PC-3 (cell line): ENCODE measurements at regions not wholly inside any gene's neighbourhood (a gene's known extent, or its start where the extent isn't known, plus 50 kb on each side); places are given as distances from the start of the nearest gene placed in this dataset.

Experiments
- ATAC-seq: fragments of 200-7000 bp; cut with Tn5 transposase; 2 replicates; pipeline ENCODE4 v1.9.1; 2020; ENCODE audit warnings: mild to moderate bottlenecking, moderate library complexity
- BruUV-seq: library from RNA; stranded (reverse); fragments of 400-500 nt; replicated peaks from 2 replicates; lab custom pipeline; 2021; lab: Mats Ljungman, UMichigan
- CTCF ChIA-PET: fragments of 300-600 bp; sonication (Branson Sonifier 250); formaldehyde crosslinking; loops from one replicate; lab custom pipeline; 2022; ENCODE audit warnings: antibody characterized with exemption; lab: Charles Lee
- POLR2A ChIA-PET: fragments of 300-600 bp; sonication (Branson Sonifier 250); formaldehyde crosslinking; loops from one replicate; lab custom pipeline; 2022; ENCODE audit warnings: antibody characterized with exemption; ENCODE audit not compliant: unreplicated experiment; lab: Charles Lee
- DNase-seq: peaks from one replicate; pipeline ENCODE4 v3.0.0-alpha.2; 2015
- H2AFZ ChIP-seq: fragments of 300-600 bp; sonication (generic); 2 replicates; pipeline ENCODE4 v1.6.0; 2016; ENCODE audit warnings: antibody characterized with exemption, low read length
- H3F3A ChIP-seq: fragments of 300-600 bp; sonication (generic); one replicate; pipeline ENCODE4 v1.6.0; 2017; ENCODE audit warnings: antibody characterized with exemption, low read length, control low read depth, mild to moderate bottlenecking; ENCODE audit not compliant: unreplicated experiment
- H3K27ac ChIP-seq: fragments of 300-600 bp; sonication (generic); 2 replicates; pipeline ENCODE4 v1.5.1; 2016; ENCODE audit warnings: mild to moderate bottlenecking, low read length
- H3K27me3 ChIP-seq: fragments of 300-600 bp; sonication (generic); 2 replicates; pipeline ENCODE4 v1.6.1; 2016; ENCODE audit warnings: low read length, mixed read lengths
- H3K36me3 ChIP-seq: fragments of 300-600 bp; sonication (generic); 2 replicates; pipeline ENCODE4 v1.6.1; 2016; ENCODE audit warnings: low read depth, mixed run types, low read length, mixed read lengths
- H3K4me1 ChIP-seq: fragments of 300-600 bp; sonication (generic); 2 replicates; pipeline ENCODE4 v1.5.1; 2016; ENCODE audit warnings: low read length; ENCODE audit not compliant: insufficient read depth
- H3K4me2 ChIP-seq: fragments of 300-600 bp; sonication (generic); 2 replicates; pipeline ENCODE4 v1.6.0; 2016; ENCODE audit warnings: low read length
- H3K4me3 ChIP-seq: fragments of 300-600 bp; sonication (generic); 2 replicates; pipeline ENCODE4 v1.5.1; 2016; ENCODE audit warnings: mild to moderate bottlenecking, low read length, mixed read lengths
- H3K79me2 ChIP-seq: fragments of 300-600 bp; sonication (generic); 2 replicates; pipeline ENCODE4 v1.6.1; 2017; ENCODE audit warnings: low read length, mixed read lengths
- H3K9ac ChIP-seq: fragments of 300-600 bp; sonication (generic); 2 replicates; pipeline ENCODE4 v1.6.0; 2016; ENCODE audit warnings: mild to moderate bottlenecking, low read length
- H3K9me2 ChIP-seq: fragments of 300-600 bp; sonication (generic); replicated peaks from 2 replicates; pipeline ENCODE4 v1.6.1; 2016; ENCODE audit warnings: mixed run types, low read length, mixed read lengths
- H3K9me3 ChIP-seq: fragments of 300-600 bp; sonication (generic); 2 replicates; pipeline ENCODE4 v1.6.1; 2016; ENCODE audit warnings: low read length, mixed read lengths
- H4K20me1 ChIP-seq: fragments of 300-600 bp; sonication (generic); 2 replicates; pipeline ENCODE4 v1.6.1; 2016; ENCODE audit warnings: low read length, mixed read lengths
- EZH2 ChIP-seq: fragments of 300-600 bp; sonication (generic); IDR thresholded peaks from one replicate; pipeline ENCODE4 v1.6.1; 2017; ENCODE audit warnings: antibody characterized with exemption, mild to moderate bottlenecking, low read length; ENCODE audit not compliant: unreplicated experiment
- EZH2phosphoT487 ChIP-seq: fragments of 300-600 bp; sonication (generic); IDR thresholded peaks from 2 replicates; pipeline ENCODE4 v1.6.1; 2018; ENCODE audit warnings: mild to moderate bottlenecking, antibody characterized with exemption, low read length, borderline replicate concordance
- intact Hi-C: fragments of 100-400 bp; cut with micrococcal nuclease; formaldehyde crosslinking; loops from 2 replicates; pipeline ENCODE4 v1.9.0; 2023
- TF ChIP-seq, protein P1 (sequence below): fragments of 300-600 bp; sonication (generic); conservative IDR thresholded peaks from 2 replicates; pipeline ENCODE4 v1.5.1; 2017; ENCODE audit warnings: antibody characterized with exemption, low read depth, mild to moderate bottlenecking, low read length

DNA sequence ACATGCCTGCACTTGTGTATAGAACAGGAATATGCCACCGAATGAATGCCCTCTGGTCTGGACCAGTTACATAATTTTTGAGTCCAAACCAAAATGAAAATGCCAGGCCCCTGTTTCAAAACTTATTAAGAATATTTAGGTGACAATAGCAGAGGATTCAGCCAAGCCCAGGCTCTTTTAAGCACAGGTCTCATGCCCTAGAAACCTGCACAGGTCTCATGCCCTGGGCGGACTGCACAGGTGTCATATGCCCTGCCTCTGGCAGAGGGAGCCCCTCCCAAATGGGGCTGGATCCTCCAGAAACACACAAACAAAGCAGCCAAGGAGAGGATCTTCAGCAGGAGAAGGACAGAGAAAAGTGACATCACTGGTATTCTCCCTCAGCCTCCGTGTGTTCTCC lies 605.4 kb upstream of the NRP1 start:
- H3K4me3 ChIP-seq: no peak overlapping the region
- H2AFZ ChIP-seq: no peak overlapping the region
- CTCF ChIA-PET: no interaction called here
- intact Hi-C loops: loop anchor here (10.0 kb wide), 1 partner anchor 605 kb away; the partner anchor contains the start of gene NRP1
- H3F3A ChIP-seq: no peaks in the 10 kb centered on the region
- H3K9me2 ChIP-seq: 0 out of 2 replicates have a peak, but pooled peaks cover 6% of the 10 kb centered on the region
- no peak overlapping the region for H3K9ac ChIP-seq
- ATAC-seq (no peak), DNase-seq (peak; percentile 39)
- H3K4me2 ChIP-seq: no peak overlapping the region
- no peaks in the 10 kb centered on the region for H3K36me3 ChIP-seq
- TF ChIP-seq EZH2phosphoT487: no peak
- TF ChIP-seq, protein P1, sequence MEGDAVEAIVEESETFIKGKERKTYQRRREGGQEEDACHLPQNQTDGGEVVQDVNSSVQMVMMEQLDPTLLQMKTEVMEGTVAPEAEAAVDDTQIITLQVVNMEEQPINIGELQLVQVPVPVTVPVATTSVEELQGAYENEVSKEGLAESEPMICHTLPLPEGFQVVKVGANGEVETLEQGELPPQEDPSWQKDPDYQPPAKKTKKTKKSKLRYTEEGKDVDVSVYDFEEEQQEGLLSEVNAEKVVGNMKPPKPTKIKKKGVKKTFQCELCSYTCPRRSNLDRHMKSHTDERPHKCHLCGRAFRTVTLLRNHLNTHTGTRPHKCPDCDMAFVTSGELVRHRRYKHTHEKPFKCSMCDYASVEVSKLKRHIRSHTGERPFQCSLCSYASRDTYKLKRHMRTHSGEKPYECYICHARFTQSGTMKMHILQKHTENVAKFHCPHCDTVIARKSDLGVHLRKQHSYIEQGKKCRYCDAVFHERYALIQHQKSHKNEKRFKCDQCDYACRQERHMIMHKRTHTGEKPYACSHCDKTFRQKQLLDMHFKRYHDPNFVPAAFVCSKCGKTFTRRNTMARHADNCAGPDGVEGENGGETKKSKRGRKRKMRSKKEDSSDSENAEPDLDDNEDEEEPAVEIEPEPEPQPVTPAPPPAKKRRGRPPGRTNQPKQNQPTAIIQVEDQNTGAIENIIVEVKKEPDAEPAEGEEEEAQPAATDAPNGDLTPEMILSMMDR: peak; percentile 28; the same call in 1 of the 2 replicates
- no peaks in the 10 kb centered on the region for H3K9me3 ChIP-seq
- H3K4me1 ChIP-seq: peaks cover 7% of the 10 kb centered on the region
- no peaks in the 10 kb centered on the region for H3K79me2 ChIP-seq
- H3K27me3 ChIP-seq: no peaks in the 10 kb centered on the region
- POLR2A ChIA-PET: no interaction called here
- H4K20me1 ChIP-seq: no peaks in the 10 kb centered on the region
- no peak overlapping the region for H3K27ac ChIP-seq
- no TSS peak for BruUV-seq

DNA sequence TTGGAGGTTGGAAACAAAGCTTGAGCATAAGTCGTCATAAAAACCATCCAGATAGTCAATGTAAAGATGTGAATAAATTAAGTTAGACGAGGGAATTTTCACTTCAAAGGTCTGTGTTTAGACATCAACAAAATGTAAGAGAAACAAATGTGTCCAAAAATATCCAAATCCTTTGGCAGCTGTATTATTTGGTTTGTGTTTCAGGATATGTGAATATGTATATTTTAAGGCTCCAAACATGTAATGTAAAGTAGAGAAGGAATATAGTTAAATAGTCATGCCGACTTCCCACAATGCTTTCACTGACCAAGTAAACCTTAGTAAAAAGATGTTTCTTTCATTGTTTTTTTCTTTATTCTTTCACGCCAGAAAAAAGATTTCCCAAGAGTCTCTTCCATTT lies 604.9 kb upstream of the NRP1 start:
- ChIA-PET POLR2A (no interaction called here), CTCF (no interaction called here)
- Histone ChIP-seq H3K27me3 (no peaks in the 10 kb centered on the region), H3K9me3 (no peaks in the 10 kb centered on the region), H3K27ac (no peak overlapping the region), H3K4me3 (no peak overlapping the region), H3K79me2 (no peaks in the 10 kb centered on the region), H3K36me3 (no peaks in the 10 kb centered on the region), H2AFZ (no peak overlapping the region), H3K9me2 (0 out of 2 replicates have a peak, but pooled peaks cover 6% of the 10 kb centered on the region), H3K4me1 (peaks cover 5% of the 10 kb centered on the region), H3K9ac (no peak overlapping the region), H3K4me2 (no peak overlapping the region), H4K20me1 (no peaks in the 10 kb centered on the region), H3F3A (no peaks in the 10 kb centered on the region)
- BruUV-seq: no TSS peak
- intact Hi-C loops: no loop called here
- TF ChIP-seq EZH2phosphoT487 (no peak), EZH2 (no peak)
- TF ChIP-seq, protein P1: no peak
- ATAC-seq: no peak
- no peak for DNase-seq

DNA sequence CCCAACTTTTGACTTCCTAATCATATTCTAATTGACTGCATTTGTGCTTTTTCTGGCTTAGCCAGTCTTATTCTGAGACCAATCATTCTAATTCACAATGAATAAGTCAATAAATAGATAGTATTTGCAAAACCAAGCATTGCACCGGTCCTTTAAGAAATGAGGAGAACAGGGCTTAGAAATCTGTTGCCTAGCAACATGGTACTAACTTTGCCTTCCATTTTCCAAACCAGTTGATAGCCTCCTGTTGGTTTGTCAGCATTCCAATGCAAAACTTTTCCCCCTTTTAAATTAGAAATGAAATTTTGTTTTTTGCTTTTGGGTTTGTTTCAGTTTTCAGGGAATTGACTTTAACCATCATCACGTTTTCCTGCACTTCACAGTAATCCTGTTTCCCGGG lies 603.5 kb upstream of the NRP1 start:
- ATAC-seq (no peak), DNase-seq (no peak)
- Histone ChIP-seq H3K9me2 (no peaks in the 10 kb centered on the region), H3K4me3 (no peak overlapping the region), H4K20me1 (no peaks in the 10 kb centered on the region), H3K4me1 (peaks cover 5% of the 10 kb centered on the region), H3K79me2 (no peaks in the 10 kb centered on the region), H3K9ac (no peak overlapping the region), H3K4me2 (no peak overlapping the region), H3K27me3 (no peaks in the 10 kb centered on the region), H3F3A (no peaks in the 10 kb centered on the region), H3K9me3 (no peaks in the 10 kb centered on the region), H2AFZ (no peak overlapping the region), H3K36me3 (no peaks in the 10 kb centered on the region), H3K27ac (no peak overlapping the region)
- BruUV-seq: no TSS peak
- TF ChIP-seq EZH2: no peak
- TF ChIP-seq, protein P1: no peak
- TF ChIP-seq EZH2phosphoT487: no peak
- intact Hi-C loops: no loop called here
- CTCF ChIA-PET: no interaction called here
- POLR2A ChIA-PET: no interaction called here
